GM21717 (cell line): ENCODE measurements at regions not wholly inside any gene's neighbourhood (a gene's known extent, or its start where the extent isn't known, plus 50 kb on each side); places are given as distances from the start of the nearest gene placed in this dataset.

ENCODE experiments used
- ATAC-seq: cut with Tn5 transposase; IDR thresholded peaks from one replicate; pipeline ENCODE4 v1.9.1; 2021; ENCODE audit warnings: mild to moderate bottlenecking, moderate library complexity; ENCODE audit not compliant: unreplicated experiment

DNA sequence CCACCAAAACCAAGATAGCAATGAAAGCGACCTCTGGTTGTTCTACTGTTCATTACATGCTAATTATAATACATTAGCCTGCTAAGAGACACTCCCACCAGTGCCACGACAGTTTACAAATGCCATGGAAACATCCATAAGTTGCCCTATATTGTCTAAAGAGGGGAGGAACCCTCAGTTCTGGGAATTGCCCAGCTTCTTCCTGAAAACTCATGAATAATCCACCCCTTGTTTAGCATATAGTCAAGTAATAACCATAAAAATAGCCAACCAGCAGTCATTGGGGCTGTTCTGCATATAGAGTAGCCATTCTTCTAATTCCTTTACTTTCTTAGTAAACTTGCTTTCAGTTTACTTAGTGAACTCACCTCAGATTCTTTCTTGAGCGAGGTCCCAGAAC, 189.8 kb upstream of the SOX11 start:
- no peak for ATAC-seq

GRCh38 chr2:5504756-5505155, 187.4 kb upstream of the SOX11 start:
- no peak for ATAC-seq

DNA sequence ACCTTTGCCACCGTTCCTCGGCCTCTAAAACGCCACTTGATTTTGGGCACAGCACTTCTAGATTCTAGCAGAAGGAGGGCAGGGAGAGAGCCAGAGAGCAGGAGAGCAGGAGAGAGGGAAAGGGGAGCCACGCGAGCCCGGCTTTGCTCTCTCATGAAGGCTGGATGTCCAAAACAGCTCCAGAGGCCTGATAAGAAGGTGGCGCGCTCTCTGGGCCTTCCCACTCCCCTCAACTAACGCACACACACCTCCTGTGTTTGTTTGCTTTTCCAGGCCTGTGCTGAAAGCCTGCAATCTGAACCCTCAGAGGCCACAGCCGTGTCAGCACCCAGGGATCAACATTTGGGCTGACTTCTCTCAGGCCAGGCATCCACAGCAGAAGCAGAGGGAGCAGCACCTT, 184.8 kb upstream of the SOX11 start:
- ATAC-seq = no peak

DNA sequence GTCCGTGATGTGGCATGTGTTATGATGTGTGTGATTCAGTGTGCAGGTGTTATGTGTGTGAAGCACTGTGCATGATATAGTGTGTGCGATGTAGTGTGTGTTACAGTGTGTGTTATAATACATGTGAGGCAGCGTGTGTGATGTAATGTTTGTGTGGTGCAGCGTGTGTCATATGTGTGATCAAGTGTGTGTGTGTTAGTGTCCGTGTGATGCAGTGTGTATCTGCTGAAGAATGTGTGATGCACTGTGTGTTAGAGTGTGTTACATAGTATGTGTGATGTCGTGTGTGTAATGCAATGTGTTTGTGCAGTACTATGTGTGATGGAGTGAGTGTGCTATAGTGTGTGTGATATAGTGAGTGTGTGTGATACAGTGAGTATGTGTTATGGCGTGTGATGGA, 182.8 kb upstream of the SOX11 start:
- no peak for ATAC-seq

- no peak for ATAC-seq
These were observed 182.1 kb upstream of the SOX11 start for GRCh38 chr2:5510082-5510481.

DNA sequence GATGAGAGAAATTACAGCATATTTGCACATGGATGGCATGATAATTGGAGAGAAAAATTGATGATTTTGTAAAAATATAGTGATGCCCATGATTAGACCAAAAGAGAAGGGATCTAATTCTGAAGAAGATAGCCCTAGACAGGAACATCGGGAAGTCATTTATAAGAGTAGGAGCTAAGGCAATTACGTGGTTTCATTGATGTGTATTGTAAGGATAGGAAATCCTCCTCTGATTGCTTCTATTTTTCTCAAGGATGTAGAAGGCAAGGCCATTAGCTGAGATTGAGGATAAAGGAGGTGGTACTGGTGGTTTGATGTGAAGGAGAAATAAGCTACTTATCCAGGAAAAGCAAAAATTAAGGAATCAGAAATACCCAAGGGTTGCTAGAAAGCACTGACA, 176.5 kb upstream of the SOX11 start:
- ATAC-seq = no peak

- no peak for ATAC-seq
These were observed 172.9 kb upstream of the SOX11 start for GRCh38 chr2:5519286-5519685.

DNA sequence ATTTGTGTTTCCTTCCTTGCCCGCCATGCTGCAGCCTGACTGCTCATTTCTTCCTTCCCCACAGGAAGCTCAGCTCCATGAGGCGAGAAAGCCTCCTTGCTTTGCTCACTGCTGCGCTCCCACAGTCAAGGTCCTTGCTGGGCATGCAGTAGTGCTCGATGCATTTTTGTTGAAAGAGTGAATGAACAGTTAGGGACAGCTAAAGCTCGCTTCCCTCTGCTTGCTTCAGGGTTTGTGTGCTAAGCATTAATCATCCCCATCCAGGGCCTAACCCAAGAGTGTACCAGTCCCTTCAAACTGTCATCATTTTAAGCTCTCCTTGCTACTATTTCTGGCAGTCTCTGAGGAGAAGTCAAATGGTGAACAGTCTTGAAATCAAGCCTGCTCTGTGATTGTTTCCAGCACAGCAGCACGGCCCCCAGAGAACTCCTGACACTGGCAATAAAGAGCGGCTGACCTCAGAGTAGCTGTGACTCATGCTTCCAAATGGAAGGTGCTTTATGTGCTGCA, 171.7 kb upstream of the SOX11 start:
- no peak for ATAC-seq

DNA sequence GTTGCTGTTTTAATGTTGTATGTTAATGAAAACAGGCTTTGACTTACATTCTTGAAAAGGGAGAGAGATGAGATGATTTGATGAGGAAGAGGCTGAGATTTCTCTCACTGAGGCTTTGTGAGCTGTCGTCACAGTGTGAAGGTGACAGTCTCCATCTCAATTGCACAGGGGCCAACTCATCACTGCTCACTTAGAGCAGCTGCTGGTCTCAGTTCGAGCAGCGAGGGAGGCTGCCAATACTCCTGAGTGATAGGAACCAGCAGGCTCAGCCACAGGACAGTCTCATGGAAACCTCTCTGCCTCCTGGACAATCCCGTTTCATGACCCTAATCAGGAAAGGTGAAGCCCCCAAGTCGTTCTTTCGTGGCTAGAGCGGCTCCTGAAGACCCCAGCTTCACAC, 170.7 kb upstream of the SOX11 start:
- ATAC-seq = no peak

DNA sequence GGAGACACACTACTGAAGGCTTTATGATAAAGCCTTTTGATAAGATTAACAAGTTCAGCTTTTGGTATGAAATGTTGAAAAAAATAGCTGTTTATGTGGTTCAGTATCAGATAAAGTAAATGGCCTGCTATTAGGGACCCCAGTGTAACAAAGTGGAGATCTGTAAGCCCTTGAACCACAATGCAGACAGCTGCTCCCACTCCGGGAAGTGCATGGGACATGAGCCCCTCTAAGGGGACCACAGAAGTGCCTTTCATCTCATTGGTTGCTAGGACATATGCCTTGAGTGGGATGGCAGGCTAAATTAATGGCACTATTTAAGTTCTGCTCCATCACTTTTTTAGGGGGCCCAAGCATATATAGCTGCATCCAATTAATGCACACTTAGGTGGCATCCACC, 167.6 kb upstream of the SOX11 start:
- no peak for ATAC-seq

GRCh38 chr2:5528706-5529105, 163.5 kb upstream of the SOX11 start:
- ATAC-seq = no peak

DNA sequence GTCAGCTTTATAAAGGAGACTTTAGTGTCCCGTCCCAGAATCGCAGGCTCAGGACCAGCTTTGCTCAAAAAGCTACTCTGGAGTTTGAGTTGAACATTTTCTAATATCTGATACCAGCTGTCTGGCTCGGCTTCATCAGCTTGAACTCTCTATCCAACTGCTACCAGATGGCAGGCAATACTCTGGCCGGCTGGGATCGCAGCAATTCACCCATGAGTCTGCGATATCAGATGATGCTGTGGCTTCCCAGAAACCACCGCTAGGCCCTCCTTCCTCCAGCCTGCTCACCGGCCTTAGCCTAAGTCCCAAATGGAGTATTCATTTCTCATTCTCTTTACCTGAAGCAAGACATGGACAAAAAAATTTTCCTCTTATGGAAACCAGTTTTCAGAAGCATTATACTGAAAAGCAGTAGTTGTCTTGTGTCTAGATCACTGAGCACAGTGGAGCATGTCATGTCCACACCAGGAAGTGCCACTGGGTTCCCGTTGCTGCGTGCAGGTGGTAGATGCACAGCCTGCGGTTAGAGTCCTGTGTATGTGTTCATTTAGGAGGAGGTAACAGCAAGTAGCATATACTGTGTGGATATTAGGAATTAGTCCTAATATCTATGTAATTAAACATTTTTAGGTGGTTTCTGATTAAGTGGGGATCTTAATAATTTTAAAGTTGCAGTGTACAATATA, 162.0 kb upstream of the SOX11 start:
- ATAC-seq = no peak

DNA sequence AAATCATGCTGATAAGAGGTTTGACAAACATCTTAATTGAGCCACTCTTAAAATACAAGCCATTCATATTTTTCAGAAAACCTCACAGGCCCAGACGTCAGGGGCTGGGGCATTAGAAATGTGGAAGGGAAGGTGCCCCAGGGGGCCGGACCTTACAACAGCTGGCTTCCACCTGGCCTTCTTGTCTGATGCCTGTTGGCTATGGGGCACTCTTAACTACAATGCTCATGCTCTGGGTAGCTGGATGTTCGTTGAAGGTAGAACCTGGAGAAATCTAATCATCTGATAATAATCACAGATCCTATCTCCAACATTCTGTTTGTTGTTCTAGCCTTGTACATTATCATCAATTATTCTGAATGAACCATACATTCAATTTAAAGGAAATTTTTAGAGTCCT, 156.9 kb upstream of the SOX11 start:
- no peak for ATAC-seq

- no peak for ATAC-seq
These were observed 154.9 kb upstream of the SOX11 start for GRCh38 chr2:5537180-5537688.

DNA sequence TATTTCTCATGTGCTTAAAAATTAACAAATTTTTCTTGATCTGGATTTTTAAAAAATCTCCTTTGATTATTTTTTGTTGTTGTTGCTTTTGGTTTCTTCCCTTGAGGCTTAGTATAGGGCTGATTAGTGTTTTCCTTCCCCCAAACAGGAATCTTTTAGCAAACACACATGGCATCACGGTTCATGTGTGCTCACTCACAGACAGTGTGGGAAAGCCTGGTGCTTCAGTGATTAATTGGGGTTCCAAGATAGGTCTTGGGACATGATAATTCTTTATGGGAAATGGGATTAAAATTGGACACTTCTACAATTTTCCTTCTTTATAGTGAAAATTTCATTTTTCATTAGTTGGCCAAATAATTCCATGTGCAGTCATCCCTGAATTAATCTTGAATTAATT, 153.9 kb upstream of the SOX11 start:
- ATAC-seq = no peak

DNA sequence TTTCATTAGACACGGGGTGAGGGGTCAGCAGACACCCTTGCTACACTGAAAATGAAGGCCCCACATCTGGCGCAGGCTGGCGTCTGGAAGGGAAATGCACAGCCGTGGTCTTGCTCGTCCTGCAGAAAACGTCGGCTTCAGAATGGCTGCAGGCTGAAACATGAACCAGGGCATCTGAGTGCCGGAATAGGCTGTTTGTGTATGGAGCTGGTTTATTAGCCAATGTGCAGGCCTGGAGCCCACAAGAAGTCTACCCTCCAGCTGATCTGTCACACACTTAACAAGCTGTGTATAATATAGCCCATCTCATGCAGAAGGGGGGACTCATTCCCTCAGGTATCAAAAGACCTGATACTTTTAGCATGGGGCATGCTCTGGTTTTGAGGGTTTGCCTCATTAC, 153.4 kb upstream of the SOX11 start:
- ATAC-seq = no peak

DNA sequence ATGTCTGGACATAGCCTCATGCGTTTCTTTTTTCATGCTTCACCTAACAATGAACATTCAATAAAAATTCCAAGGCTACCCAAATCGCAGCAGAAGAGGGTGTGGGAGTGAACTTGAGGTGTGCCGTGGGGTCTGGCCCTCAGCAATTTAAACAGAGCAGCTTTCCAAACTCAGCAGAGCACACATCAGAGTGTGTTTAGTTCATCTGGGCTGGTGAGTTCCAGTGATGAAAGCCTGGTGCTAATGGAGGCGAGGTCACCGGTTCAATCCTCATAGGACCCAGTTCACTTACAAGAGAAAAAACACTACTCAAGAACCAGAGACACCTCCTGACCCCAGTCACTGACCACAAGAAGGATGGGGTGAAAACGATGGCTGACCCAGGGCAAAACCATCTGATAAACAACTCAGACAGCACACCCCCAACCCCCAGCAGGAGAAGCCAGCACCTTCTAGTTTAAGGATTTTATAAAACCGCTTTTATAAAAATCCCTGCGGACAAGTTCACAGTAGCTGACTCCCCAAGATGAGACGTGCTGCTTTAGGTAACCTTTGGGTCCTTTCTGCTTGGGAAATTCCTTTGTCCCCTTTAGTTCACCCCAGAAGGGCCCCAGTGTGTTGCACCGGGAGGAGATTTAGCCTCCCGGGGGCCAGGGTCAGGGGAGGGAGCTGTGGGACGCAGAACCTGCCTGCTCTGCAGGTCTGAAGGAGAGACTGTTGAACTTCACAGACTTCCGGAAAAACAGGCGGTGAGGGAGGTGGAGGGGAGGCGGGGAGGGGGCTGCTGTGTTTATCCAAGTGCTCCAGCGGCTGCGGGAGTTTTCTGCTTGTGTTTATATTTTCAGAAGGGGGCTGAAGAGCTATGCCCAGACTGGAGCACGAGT, 152.7 kb upstream of the SOX11 start:
- ATAC-seq = no peak

- no peak for ATAC-seq
These were observed 151.3 kb upstream of the SOX11 start for GRCh38 chr2:5540856-5541255.

DNA sequence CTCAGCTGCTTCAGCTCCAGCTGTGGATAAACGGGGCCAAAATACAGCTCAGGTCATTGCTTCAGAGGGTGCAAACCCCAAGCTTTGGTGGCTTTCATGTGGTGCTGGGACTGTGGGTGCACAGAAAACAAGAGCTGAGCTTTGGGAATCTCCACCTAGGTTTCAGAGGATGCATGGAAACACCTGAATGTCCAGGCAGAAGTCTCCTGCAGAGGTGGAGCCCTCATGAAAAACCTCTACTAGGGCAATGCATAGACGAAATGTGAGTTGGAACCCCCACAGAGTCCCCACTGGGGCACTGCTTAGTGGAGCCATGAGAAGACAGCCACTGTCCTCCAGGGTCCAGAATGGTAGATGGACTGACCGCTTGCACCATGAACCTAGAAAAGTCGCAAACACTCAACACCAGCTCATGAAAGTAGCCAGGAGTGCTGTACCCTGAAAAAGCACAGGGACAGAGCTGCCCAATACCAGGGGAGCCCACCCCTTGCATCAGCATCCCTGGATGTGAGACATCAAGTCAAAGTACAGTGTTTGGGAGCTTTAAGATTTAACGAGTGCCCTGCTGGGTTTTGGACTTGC, 147.9 kb upstream of the SOX11 start:
- ATAC-seq = no peak

GRCh38 chr2:5546181-5546580, 146.0 kb upstream of the SOX11 start:
- ATAC-seq = no peak

DNA sequence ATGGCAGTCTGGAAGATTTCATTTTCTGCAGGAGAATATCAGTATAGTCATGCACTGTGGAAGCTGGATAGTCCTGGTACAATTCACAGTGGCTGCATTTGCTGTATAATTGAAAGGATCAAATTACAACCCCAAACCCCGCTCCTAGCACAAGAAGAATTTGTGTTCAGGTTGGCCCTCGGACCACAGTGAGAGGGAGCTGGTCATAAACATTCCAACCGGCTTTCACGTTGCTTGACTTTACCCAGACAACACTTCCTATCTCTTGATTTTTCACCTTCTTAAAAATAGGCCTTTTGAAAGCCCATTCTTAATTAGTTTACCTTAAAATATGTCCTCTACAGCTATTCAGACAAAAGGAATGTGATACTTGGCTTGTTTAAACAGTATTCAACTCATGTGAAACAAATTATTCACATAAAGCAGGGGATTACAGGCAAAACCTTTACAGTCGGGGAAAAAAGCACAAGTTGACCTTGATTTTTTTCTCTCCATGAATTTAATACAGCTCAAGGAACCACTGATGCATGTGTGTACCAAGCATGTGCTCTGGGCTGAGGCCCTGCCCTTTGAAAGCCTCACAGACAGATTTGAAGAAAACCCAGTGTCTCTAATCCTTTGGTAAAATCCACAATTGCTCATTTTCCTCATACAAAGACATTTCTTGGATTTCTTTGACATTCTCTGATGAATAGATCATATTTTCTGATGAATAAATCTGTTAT, 143.0 kb upstream of the SOX11 start:
- ATAC-seq = no peak
